Effector memory CD8-positive, alpha-beta T cell (primary cell): ENCODE measurements at regions not wholly inside any gene's neighbourhood (a gene's known extent, or its start where the extent isn't known, plus 50 kb on each side); places are given as distances from the start of the nearest gene placed in this dataset.

ENCODE experiments used
- ATAC-seq: fragments of 150-1000 bp; cut with Tn5 transposase; replicated peaks from 2 replicates; pipeline ENCODE4 v1.10.0; 2021; ENCODE audit warnings: mild to moderate bottlenecking, moderate library complexity
- DNase-seq, 3 experiments: peaks; one replicate each; pipeline ENCODE4 v3.0.0; 2021
- H3K27ac Mint-ChIP-seq, 2 donors: one replicate each; pipeline ENCODE4 v1.8.0; 2022; ENCODE audit warnings: mild to moderate bottlenecking in 2 of 2, mixed read lengths in 2 of 2, moderate library complexity in 2 of 2
- H3K27me3 Mint-ChIP-seq, 2 donors: one replicate each; pipeline ENCODE4 v1.8.0; 2022; ENCODE audit warnings: mixed read lengths in 2 of 2
- H3K36me3 Mint-ChIP-seq: one replicate; pipeline ENCODE4 v1.8.0; 2022; ENCODE audit warnings: mild to moderate bottlenecking, moderate library complexity, mixed read lengths; ENCODE audit not compliant: insufficient read depth
- H3K4me1 Mint-ChIP-seq, 2 donors: one replicate each; pipeline ENCODE4 v1.8.0; 2022; ENCODE audit warnings: low read depth in 2 of 2, mixed read lengths in 2 of 2
- H3K4me3 Mint-ChIP-seq, 2 donors: one replicate each; pipeline ENCODE4 v1.8.0; 2022; ENCODE audit warnings: mild to moderate bottlenecking in 2 of 2, mixed read lengths in 2 of 2, moderate library complexity in 2 of 2
- H3K9me3 Mint-ChIP-seq, 2 donors: one replicate each; pipeline ENCODE4 v1.8.0; 2022; ENCODE audit warnings: mixed read lengths in 2 of 2

GRCh38 chr1:84759756-84760155, 69.5 kb upstream of the SSX2IP start:
- H3K36me3 Mint-ChIP-seq: no peaks in the 10 kb centered on the region
- no peak overlapping the region for H3K4me3 Mint-ChIP-seq
- H3K4me1 Mint-ChIP-seq: peaks cover 2 to 7% of the 10 kb centered on the region in 2 donors
- no peak overlapping the region for H3K27ac Mint-ChIP-seq
- no peaks in the 10 kb centered on the region for H3K9me3 Mint-ChIP-seq
- H3K27me3 Mint-ChIP-seq: peaks cover 28 to 47% of the 10 kb centered on the region in 2 donors
- no peak for DNase-seq
- no peak for ATAC-seq

GRCh38 chr1:84758968-84759491, 68.8 kb upstream of the SSX2IP start:
- H3K4me1 Mint-ChIP-seq: peaks cover 2 to 7% of the 10 kb centered on the region in 2 donors
- no peaks in the 10 kb centered on the region for H3K9me3 Mint-ChIP-seq
- H3K4me3 Mint-ChIP-seq: peak overlapping the region; percentile 22 to 53
- no peak overlapping the region for H3K27ac Mint-ChIP-seq
- no peak for ATAC-seq
- DNase-seq: no peak
- no peaks in the 10 kb centered on the region for H3K36me3 Mint-ChIP-seq
- peaks cover 27 to 40% of the 10 kb centered on the region in 2 donors for H3K27me3 Mint-ChIP-seq

DNA sequence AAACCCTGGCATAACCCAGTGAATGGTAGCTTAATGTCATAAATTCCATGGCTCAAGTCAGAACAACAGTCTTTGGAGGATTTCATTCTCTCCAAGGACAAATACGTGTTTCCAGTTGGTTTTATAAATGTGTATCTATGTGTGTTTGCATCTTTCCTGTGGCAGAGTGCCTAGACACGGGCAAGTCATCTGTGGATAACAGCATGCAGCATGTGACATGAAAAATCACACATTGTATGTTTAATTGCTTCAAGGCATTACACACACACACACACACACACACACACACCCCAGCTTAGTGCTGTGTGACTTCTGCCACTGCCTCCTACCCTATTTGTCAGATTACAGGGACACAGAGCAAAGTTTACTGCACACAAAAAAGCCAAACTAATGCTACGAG, 68.2 kb upstream of the SSX2IP start:
- no peak for ATAC-seq
- Mint-ChIP-seq H3K4me3 (no peak overlapping the region), H3K36me3 (no peaks in the 10 kb centered on the region), H3K4me1 (peaks cover 3 to 7% of the 10 kb centered on the region in 2 donors), H3K9me3 (no peaks in the 10 kb centered on the region), H3K27me3 (peaks cover 29 to 40% of the 10 kb centered on the region in 2 donors), H3K27ac (no peak overlapping the region)
- DNase-seq: no peak

GRCh38 chr1:84757301-84757700, 67.0 kb upstream of the SSX2IP start:
- H3K4me3 Mint-ChIP-seq: no peak overlapping the region

GRCh38 chr1:84756455-84757082, 66.3 kb upstream of the SSX2IP start:
- H3K4me3 Mint-ChIP-seq: no peak overlapping the region
- H3K27ac Mint-ChIP-seq: no peak overlapping the region
- DNase-seq (no peak), ATAC-seq (no peak)
- H3K27me3 Mint-ChIP-seq: peaks cover 34 to 49% of the 10 kb centered on the region in 2 donors
- H3K36me3 Mint-ChIP-seq: no peaks in the 10 kb centered on the region
- H3K4me1 Mint-ChIP-seq: peaks cover 6 to 7% of the 10 kb centered on the region in 2 donors
- no peaks in the 10 kb centered on the region for H3K9me3 Mint-ChIP-seq

More at GRCh38 chr1:84757301-84757700, 67.0 kb upstream of the SSX2IP start:
- Mint-ChIP-seq H3K27me3 (peaks cover 30 to 50% of the 10 kb centered on the region in 2 donors), H3K4me1 (peaks cover 6 to 7% of the 10 kb centered on the region in 2 donors), H3K9me3 (no peaks in the 10 kb centered on the region), H3K27ac (no peak overlapping the region), H3K36me3 (no peaks in the 10 kb centered on the region)
- DNase-seq (no peak), ATAC-seq (no peak)

- H3K9me3 Mint-ChIP-seq: no peaks in the 10 kb centered on the region
- H3K27me3 Mint-ChIP-seq: peaks cover 34 to 54% of the 10 kb centered on the region in 2 donors
- no peak overlapping the region for H3K27ac Mint-ChIP-seq
- ATAC-seq: no peak
- no peak overlapping the region for H3K4me3 Mint-ChIP-seq
- no peaks in the 10 kb centered on the region for H3K36me3 Mint-ChIP-seq
- H3K4me1 Mint-ChIP-seq: peaks cover 6 to 7% of the 10 kb centered on the region in 2 donors
- no peak for DNase-seq
Observed at GRCh38 chr1:84756001-84756400, 65.7 kb upstream of the SSX2IP start.

- DNase-seq (no peak), ATAC-seq (no peak)
- Mint-ChIP-seq H3K27ac (no peak overlapping the region), H3K36me3 (no peaks in the 10 kb centered on the region), H3K4me1 (peaks cover 6 to 7% of the 10 kb centered on the region in 2 donors), H3K27me3 (peaks cover 37 to 60% of the 10 kb centered on the region in 2 donors), H3K9me3 (no peaks in the 10 kb centered on the region), H3K4me3 (no peak overlapping the region)
Observed at GRCh38 chr1:84755216-84755615, 65.0 kb upstream of the SSX2IP start.

DNA sequence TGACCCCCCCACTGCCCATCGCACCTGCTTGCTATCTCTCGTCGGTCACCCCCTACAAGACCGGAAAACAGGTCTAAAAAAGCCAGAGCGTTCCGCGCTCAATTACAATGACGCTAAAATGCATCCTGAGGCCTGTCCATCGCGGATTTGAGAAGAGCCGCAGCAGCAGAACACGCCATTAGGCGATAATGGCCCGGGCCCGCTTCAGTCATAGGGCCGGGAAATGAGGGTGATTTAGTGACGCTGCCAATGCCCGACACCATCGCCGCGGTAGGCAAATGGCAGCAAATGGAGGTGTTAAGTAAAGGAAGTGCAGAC, 64.1 kb upstream of the SSX2IP start:
- Mint-ChIP-seq H3K4me3 (no peak overlapping the region), H3K9me3 (no peaks in the 10 kb centered on the region), H3K27ac (no peak overlapping the region), H3K36me3 (no peaks in the 10 kb centered on the region), H3K27me3 (peaks cover 38 to 60% of the 10 kb centered on the region in 2 donors), H3K4me1 (peaks cover 7 to 8% of the 10 kb centered on the region in 2 donors)
- no peak for ATAC-seq
- no peak for DNase-seq

- no peak overlapping the region for H3K27ac Mint-ChIP-seq
- peaks cover 2 to 6% of the 10 kb centered on the region in 2 donors for H3K4me1 Mint-ChIP-seq
- H3K9me3 Mint-ChIP-seq: no peaks in the 10 kb centered on the region
- H3K4me3 Mint-ChIP-seq: no peak overlapping the region
- H3K27me3 Mint-ChIP-seq: peaks cover 33 to 58% of the 10 kb centered on the region in 2 donors
- peak; percentile 52 to 69 (median 63) for DNase-seq
- H3K36me3 Mint-ChIP-seq: no peaks in the 10 kb centered on the region
- ATAC-seq: peak; percentile 96
Observed at GRCh38 chr1:84753516-84754385, 63.5 kb upstream of the SSX2IP start.

- DNase-seq: no peak
- Mint-ChIP-seq H3K27me3 (peaks cover 32 to 56% of the 10 kb centered on the region in 2 donors), H3K4me3 (no peak overlapping the region), H3K9me3 (no peaks in the 10 kb centered on the region), H3K27ac (no peak overlapping the region), H3K4me1 (peaks cover 0 to 6% of the 10 kb centered on the region in 2 donors), H3K36me3 (no peaks in the 10 kb centered on the region)
- no peak for ATAC-seq
Observed at GRCh38 chr1:84750110-84750730, 60.0 kb upstream of the SSX2IP start.

DNA sequence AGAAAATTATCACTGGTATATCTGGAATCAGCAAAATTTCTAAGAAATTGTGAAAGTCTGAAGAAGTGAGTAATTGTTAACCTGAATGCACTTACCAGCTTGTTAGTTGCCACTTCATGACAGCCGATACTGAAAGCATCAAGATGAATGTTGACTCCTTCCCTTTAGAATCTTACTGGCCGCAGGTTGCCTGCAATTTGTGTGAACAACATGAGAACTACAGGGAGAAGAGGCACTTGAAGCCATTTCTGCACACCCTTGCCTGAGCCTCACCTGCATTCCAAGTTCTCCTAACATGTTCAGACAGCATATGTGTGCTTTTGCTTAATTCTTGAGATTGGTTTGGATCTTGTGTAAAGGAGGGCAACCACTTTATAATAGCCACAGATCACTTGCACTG, 59.2 kb upstream of the SSX2IP start:
- DNase-seq (no peak), ATAC-seq (no peak)
- no peak overlapping the region for H3K4me3 Mint-ChIP-seq
- no peak overlapping the region for H3K27ac Mint-ChIP-seq
- peaks cover 31 to 53% of the 10 kb centered on the region in 2 donors for H3K27me3 Mint-ChIP-seq
- peaks cover 0 to 6% of the 10 kb centered on the region in 2 donors for H3K4me1 Mint-ChIP-seq
- no peaks in the 10 kb centered on the region for H3K36me3 Mint-ChIP-seq
- H3K9me3 Mint-ChIP-seq: no peaks in the 10 kb centered on the region

- Mint-ChIP-seq H3K36me3 (no peaks in the 10 kb centered on the region), H3K27ac (no peak overlapping the region), H3K4me3 (no peak overlapping the region), H3K27me3 (peaks cover 29 to 49% of the 10 kb centered on the region in 2 donors), H3K9me3 (no peaks in the 10 kb centered on the region), H3K4me1 (peaks cover 0 to 4% of the 10 kb centered on the region in 2 donors)
- ATAC-seq (no peak), DNase-seq (no peak)
Observed at GRCh38 chr1:84748364-84748763, 58.1 kb upstream of the SSX2IP start.

GRCh38 chr1:84745857-84746256, 55.6 kb upstream of the SSX2IP start:
- peaks cover 26 to 27% of the 10 kb centered on the region in 2 donors for H3K27me3 Mint-ChIP-seq
- DNase-seq: no peak
- no peak overlapping the region for H3K27ac Mint-ChIP-seq
- no peaks in the 10 kb centered on the region for H3K9me3 Mint-ChIP-seq
- H3K36me3 Mint-ChIP-seq: no peaks in the 10 kb centered on the region
- H3K4me3 Mint-ChIP-seq: no peak overlapping the region
- ATAC-seq: no peak
- H3K4me1 Mint-ChIP-seq: peaks cover 0 to 2% of the 10 kb centered on the region in 2 donors
